Neural cell (in vitro differentiated cells): ENCODE measurements at regions not wholly inside any gene's neighbourhood (a gene's known extent, or its start where the extent isn't known, plus 50 kb on each side); places are given as distances from the start of the nearest gene placed in this dataset.

Experiments used
- H2AFZ ChIP-seq: fragments of 200-600, 300-800 bp; sonication (generic), shearing (Covaris generic); 2 replicates; pipeline ENCODE4 v1.6.0; 2014; ENCODE audit warnings: low read depth, mild to moderate bottlenecking, antibody characterized with exemption, low read length, moderate library complexity
- H3F3A ChIP-seq: fragments of 200-600 bp; shearing (Covaris generic); 2 replicates; pipeline ENCODE4 v1.6.1; 2016; ENCODE audit warnings: mild to moderate bottlenecking, moderate library complexity, mixed read lengths, antibody characterized with exemption, low read length; ENCODE audit not compliant: insufficient read depth, poor library complexity, severe bottlenecking
- H3K27ac ChIP-seq: fragments of 200-600, 300-800 bp; sonication (generic), shearing (Covaris generic); 2 replicates; pipeline ENCODE4 v1.5.1; 2014; ENCODE audit warnings: mild to moderate bottlenecking, low read length, moderate library complexity
- H3K27me3 ChIP-seq: fragments of 300-800, 200-600 bp; sonication (generic), shearing (Covaris generic); 2 replicates; pipeline ENCODE4 v1.6.0; 2014; ENCODE audit warnings: mild to moderate bottlenecking, low read depth, low read length, moderate library complexity; ENCODE audit not compliant: insufficient read depth
- H3K36me3 ChIP-seq: fragments of 300-800, 200-600 bp; sonication (generic), shearing (Covaris generic); 2 replicates; pipeline ENCODE4 v1.5.1; 2014; ENCODE audit warnings: mild to moderate bottlenecking, antibody characterized with exemption, low read length, moderate library complexity; ENCODE audit not compliant: insufficient read depth
- H3K4me2 ChIP-seq: fragments of 300-800, 200-600 bp; sonication (generic), shearing (Covaris generic); 2 replicates; pipeline ENCODE4 v1.6.0; 2014; ENCODE audit warnings: mild to moderate bottlenecking, low read length
- H3K4me3 ChIP-seq: fragments of 300-800, 200-600 bp; sonication (generic), shearing (Covaris generic); 2 replicates; pipeline ENCODE4 v1.5.1; 2014; ENCODE audit warnings: mild to moderate bottlenecking, low read length, moderate library complexity
- H3K79me2 ChIP-seq: fragments of 200-600 bp; shearing (Covaris generic); replicated peaks from 2 replicates; pipeline ENCODE4 v1.6.0; 2014; ENCODE audit warnings: mild to moderate bottlenecking, low read length, moderate library complexity; ENCODE audit not compliant: insufficient read depth
- H3K9ac ChIP-seq: fragments of 300-800, 200-600 bp; sonication (generic), shearing (Covaris generic); 2 replicates; pipeline ENCODE4 v1.6.1; 2016; ENCODE audit warnings: mild to moderate bottlenecking, low read length, mixed read lengths
- H3K9me2 ChIP-seq: fragments of 200-600 bp; shearing (Covaris generic); 2 replicates; pipeline ENCODE4 v1.6.1; 2016; ENCODE audit warnings: mild to moderate bottlenecking, low read length, mixed read lengths; ENCODE audit not compliant: insufficient read depth
- H3K9me3 ChIP-seq: fragments of 200-600, 300-800 bp; sonication (generic), shearing (Covaris generic); 2 replicates; pipeline ENCODE4 v1.6.1; 2016; ENCODE audit warnings: mild to moderate bottlenecking, mixed run types, low read length, moderate library complexity, mixed read lengths
- H4K20me1 ChIP-seq: fragments of 200-600 bp; shearing (Covaris generic); 2 replicates; pipeline ENCODE4 v1.6.1; 2016; ENCODE audit warnings: mild to moderate bottlenecking, mixed run types; ENCODE audit not compliant: insufficient read depth
- EP300 ChIP-seq: fragments of 450-650 bp; conservative IDR thresholded peaks from 2 replicates; pipeline ENCODE4 v1.6.1; 2014; ENCODE audit warnings: antibody characterized with exemption, mild to moderate bottlenecking, moderate library complexity; ENCODE audit not compliant: poor library complexity, severe bottlenecking
- EZH2 ChIP-seq: fragments of 200-600, 300-800 bp; shearing (Covaris generic), sonication (generic); IDR thresholded peaks from 2 replicates; pipeline ENCODE4 v1.6.1; 2014; ENCODE audit warnings: antibody characterized with exemption, low read length, borderline replicate concordance, mild to moderate bottlenecking; ENCODE audit not compliant: insufficient read depth, poor library complexity, severe bottlenecking
- MXI1 ChIP-seq: fragments of 450-650 bp; conservative IDR thresholded peaks from 2 replicates; pipeline ENCODE4 v1.6.1; 2014; ENCODE audit warnings: antibody characterized with exemption, mild to moderate bottlenecking; ENCODE audit not compliant: poor library complexity, severe bottlenecking
- POLR2AphosphoS5 ChIP-seq: IDR thresholded peaks from 2 replicates; pipeline ENCODE4 v1.6.1; 2012
- RAD21 ChIP-seq: fragments of 450-650 bp; conservative IDR thresholded peaks from 2 replicates; pipeline ENCODE4 v1.6.1; 2014; ENCODE audit warnings: antibody characterized with exemption, mild to moderate bottlenecking, moderate library complexity
- SMC3 ChIP-seq: fragments of 450-650 bp; conservative IDR thresholded peaks from 2 replicates; pipeline ENCODE4 v1.6.1; 2014; ENCODE audit warnings: antibody characterized with exemption, mild to moderate bottlenecking, moderate library complexity; ENCODE audit not compliant: poor library complexity
- TAF1 ChIP-seq: IDR thresholded peaks from 2 replicates; pipeline ENCODE4 v1.6.1; 2012; ENCODE audit warnings: low read depth
- TF ChIP-seq, protein P1 (sequence below): IDR thresholded peaks from 2 replicates; pipeline ENCODE4 v1.6.1; 2012; ENCODE audit warnings: borderline replicate concordance
- TF ChIP-seq, protein P2 (sequence below): fragments of 450-650 bp; IDR thresholded peaks from 2 replicates; pipeline ENCODE4 v1.5.1; 2014; ENCODE audit warnings: antibody characterized with exemption, mild to moderate bottlenecking, moderate library complexity; ENCODE audit not compliant: poor library complexity, severe bottlenecking

DNA sequence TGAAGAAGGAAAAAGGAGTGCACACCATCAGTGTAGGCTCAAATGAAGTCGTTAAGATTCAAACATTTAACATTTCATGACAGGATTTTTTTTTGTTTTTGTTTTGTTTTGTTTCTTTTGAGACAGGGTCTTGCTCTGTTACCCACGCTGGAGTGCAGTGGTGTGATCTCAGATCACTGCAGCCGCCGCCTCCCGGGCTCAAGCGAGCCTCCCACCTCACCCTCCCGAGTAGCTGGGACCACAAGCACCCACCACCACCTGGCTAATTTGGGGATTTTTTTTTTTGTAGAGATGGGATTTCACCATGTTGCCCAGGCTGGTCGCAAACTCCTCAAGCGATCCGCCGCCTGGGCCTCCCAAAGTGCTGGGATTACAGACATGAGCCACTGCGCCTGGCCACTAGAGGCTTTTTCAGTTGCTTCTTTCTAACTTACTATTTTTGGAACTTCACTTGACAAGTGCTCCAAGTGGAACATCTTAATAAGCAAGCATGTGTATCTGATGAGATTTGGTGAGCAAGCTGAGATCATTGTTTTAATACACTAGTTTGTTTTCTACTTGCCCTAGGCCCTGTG lies 78.9 kb upstream of the CNKSR2 start:
- H3K4me3 ChIP-seq: no peak overlapping the region
- TF ChIP-seq SMC3: no peak
- no peak for TF ChIP-seq RAD21
- TF ChIP-seq POLR2AphosphoS5: no peak

DNA sequence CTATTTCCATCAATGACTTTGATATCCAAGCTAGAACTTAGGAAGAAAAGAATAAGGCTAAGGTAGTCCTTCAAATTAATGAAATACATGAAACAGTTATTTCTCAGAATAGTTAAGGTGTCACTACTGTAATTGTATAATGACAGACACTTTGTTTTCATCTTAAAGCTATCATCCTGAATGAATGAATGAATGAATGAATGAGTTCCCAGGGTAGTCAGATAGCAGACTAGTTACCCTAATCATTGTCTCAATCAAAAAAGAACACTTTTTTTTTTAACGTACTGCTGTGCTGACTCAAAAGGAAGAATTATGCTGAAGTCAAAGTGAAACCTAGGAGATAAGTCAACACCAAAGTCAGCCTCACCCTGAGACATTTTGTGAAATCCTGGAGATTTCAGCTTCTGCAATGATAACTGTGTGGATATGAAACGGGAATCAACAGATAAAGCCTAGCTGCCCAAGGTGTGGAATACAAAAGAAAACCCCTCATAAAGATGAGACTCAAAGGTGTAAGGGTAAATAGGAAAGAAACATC lies 68.3 kb upstream of the CNKSR2 start:
- no peak overlapping the region for H3K4me2 ChIP-seq
- H3K4me3 ChIP-seq: no peak overlapping the region
- H3K79me2 ChIP-seq: no peaks in the 10 kb centered on the region
- TF ChIP-seq RAD21 (no peak), TAF1 (no peak), POLR2AphosphoS5 (no peak), SMC3 (no peak), EZH2 (no peak), EP300 (no peak), MXI1 (no peak)
- TF ChIP-seq, protein P1, sequence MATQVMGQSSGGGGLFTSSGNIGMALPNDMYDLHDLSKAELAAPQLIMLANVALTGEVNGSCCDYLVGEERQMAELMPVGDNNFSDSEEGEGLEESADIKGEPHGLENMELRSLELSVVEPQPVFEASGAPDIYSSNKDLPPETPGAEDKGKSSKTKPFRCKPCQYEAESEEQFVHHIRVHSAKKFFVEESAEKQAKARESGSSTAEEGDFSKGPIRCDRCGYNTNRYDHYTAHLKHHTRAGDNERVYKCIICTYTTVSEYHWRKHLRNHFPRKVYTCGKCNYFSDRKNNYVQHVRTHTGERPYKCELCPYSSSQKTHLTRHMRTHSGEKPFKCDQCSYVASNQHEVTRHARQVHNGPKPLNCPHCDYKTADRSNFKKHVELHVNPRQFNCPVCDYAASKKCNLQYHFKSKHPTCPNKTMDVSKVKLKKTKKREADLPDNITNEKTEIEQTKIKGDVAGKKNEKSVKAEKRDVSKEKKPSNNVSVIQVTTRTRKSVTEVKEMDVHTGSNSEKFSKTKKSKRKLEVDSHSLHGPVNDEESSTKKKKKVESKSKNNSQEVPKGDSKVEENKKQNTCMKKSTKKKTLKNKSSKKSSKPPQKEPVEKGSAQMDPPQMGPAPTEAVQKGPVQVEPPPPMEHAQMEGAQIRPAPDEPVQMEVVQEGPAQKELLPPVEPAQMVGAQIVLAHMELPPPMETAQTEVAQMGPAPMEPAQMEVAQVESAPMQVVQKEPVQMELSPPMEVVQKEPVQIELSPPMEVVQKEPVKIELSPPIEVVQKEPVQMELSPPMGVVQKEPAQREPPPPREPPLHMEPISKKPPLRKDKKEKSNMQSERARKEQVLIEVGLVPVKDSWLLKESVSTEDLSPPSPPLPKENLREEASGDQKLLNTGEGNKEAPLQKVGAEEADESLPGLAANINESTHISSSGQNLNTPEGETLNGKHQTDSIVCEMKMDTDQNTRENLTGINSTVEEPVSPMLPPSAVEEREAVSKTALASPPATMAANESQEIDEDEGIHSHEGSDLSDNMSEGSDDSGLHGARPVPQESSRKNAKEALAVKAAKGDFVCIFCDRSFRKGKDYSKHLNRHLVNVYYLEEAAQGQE: no peak
- TF ChIP-seq, protein P2, sequence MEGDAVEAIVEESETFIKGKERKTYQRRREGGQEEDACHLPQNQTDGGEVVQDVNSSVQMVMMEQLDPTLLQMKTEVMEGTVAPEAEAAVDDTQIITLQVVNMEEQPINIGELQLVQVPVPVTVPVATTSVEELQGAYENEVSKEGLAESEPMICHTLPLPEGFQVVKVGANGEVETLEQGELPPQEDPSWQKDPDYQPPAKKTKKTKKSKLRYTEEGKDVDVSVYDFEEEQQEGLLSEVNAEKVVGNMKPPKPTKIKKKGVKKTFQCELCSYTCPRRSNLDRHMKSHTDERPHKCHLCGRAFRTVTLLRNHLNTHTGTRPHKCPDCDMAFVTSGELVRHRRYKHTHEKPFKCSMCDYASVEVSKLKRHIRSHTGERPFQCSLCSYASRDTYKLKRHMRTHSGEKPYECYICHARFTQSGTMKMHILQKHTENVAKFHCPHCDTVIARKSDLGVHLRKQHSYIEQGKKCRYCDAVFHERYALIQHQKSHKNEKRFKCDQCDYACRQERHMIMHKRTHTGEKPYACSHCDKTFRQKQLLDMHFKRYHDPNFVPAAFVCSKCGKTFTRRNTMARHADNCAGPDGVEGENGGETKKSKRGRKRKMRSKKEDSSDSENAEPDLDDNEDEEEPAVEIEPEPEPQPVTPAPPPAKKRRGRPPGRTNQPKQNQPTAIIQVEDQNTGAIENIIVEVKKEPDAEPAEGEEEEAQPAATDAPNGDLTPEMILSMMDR: no peak
- no peaks in the 10 kb centered on the region for H3K9me3 ChIP-seq
- no peak overlapping the region for H2AFZ ChIP-seq
- no peak overlapping the region for H3K27ac ChIP-seq
- H4K20me1 ChIP-seq: no peaks in the 10 kb centered on the region
- no peaks in the 10 kb centered on the region for H3K27me3 ChIP-seq
- H3K9me2 ChIP-seq: no peaks in the 10 kb centered on the region
- H3K9ac ChIP-seq: no peak overlapping the region
- no peaks in the 10 kb centered on the region for H3K36me3 ChIP-seq
- no peaks in the 10 kb centered on the region for H3F3A ChIP-seq

More for the DNA sequence above, 78.9 kb upstream of the CNKSR2 start:
- H3K36me3 ChIP-seq: no peaks in the 10 kb centered on the region
- H3F3A ChIP-seq: no peaks in the 10 kb centered on the region
- H3K4me2 ChIP-seq: no peak overlapping the region
- H3K9me2 ChIP-seq: no peaks in the 10 kb centered on the region
- no peak overlapping the region for H3K27ac ChIP-seq
- H4K20me1 ChIP-seq: no peaks in the 10 kb centered on the region
- no peaks in the 10 kb centered on the region for H3K79me2 ChIP-seq
- H3K9ac ChIP-seq: no peak overlapping the region
- no peaks in the 10 kb centered on the region for H3K27me3 ChIP-seq
- H2AFZ ChIP-seq: no peak overlapping the region
- H3K9me3 ChIP-seq: no peaks in the 10 kb centered on the region
